UCSD-AML1 (cell line): ENCODE measurements at regions not wholly inside any gene's neighbourhood (a gene's known extent, or its start where the extent isn't known, plus 50 kb on each side); places are given as distances from the start of the nearest gene placed in this dataset.

Experiments
- DNase-seq: peaks from one replicate; lab custom pipeline; 2025; ENCODE audit not compliant: unreplicated experiment; lab: John Stamatoyannopoulos, UW

- no peak for DNase-seq
These were observed 93.2 kb downstream of the FOXF2 start for GRCh38 chr6:1482381-1483166.

GRCh38 chr6:1485678-1486077 is 96.3 kb downstream of the FOXF2 start:
- DNase-seq = no peak

- no peak for DNase-seq
These were observed 97.0 kb downstream of the FOXF2 start for GRCh38 chr6:1486387-1486786.

DNA sequence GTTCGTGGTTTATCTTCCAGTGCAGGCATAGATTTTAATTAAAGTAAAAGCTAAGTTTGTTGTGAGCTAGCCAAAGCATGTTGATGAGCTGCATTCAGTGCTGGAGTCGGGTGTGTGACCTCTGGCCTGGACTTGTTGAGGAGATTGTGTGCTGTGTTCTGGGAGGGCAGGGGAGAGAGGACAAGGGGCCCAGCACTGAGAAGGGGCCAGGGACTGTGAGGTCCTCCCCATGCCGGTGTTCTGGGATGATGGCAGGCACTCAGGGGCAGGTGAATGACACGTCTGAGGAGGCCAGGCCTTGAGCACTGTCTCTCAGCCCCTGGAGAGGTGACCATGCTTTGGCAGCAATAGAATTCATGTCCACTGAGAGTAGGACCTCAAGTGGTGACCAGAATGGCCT is 97.9 kb downstream of the FOXF2 start:
- no peak for DNase-seq

DNA sequence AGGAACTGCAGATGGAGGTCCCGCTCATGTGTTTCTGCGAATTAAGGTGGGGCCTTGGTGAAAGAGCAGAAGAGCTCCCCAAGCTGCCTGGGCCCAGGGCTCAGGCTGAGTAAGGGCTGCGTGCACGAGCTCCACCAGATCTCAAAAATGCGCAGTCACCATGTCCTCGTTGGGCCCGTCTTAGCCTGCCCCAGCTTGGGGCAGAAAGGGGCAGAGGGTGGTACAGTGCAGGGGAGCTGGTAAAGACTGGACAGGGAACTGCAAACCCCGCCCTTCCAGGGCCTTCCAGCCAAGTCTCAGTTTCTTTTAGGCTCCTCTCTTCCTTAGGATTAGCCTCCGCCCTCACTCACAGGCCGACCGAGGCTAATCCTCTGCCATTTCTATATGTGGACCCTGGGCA is 101.6 kb downstream of the FOXF2 start:
- DNase-seq = no peak

- DNase-seq = no peak
These were observed 102.4 kb downstream of the FOXF2 start for GRCh38 chr6:1491591-1492319.

GRCh38 chr6:1494671-1495070 is 105.3 kb downstream of the FOXF2 start:
- no peak for DNase-seq

GRCh38 chr6:1495344-1495743 is 106.0 kb downstream of the FOXF2 start:
- no peak for DNase-seq

- no peak for DNase-seq
These were observed 106.7 kb downstream of the FOXF2 start for GRCh38 chr6:1496092-1496491.

DNA sequence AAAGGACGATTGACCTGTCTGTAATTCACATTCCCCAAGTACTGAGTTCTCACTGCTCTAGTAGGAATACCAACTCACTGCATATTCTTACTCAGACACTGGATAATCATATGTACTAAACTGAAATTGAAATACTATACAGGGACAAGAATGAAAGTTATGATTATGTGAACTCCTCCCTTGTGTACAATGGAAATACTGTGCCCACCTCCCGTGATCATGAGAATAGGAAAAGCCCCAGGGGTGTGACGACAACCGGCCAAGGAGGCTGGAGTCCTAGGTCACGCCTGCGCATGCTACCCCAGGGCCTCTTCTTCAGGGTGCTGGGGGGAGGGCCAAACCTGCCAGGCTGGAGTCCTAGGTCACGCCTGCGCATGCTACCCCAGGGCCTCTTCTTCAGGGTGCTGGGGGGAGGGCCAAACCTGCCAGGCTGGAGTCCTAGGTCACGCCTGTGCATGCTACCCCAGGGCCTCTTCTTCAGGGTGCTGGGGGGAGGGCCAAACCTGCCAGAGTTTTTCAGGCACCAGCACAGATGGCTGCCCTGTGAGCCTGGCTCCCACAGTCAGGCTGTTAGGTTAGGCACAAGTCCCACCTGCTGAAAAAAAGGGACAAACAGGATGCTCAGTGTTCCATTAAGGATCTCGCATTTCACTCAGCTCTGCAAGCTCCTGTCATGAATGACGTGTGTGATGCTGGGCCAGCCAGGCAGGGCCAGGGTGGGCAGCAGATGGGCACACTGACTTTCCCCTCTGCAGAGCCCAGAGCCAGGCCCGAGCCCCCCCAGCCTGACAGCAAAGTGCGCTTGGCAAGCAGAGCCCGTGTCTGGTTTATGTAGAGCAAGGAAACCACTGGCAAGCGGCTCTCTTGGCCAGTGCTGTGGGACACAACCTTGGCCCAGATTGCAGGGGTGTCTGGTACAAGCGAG is 107.7 kb downstream of the FOXF2 start:
- DNase-seq = no peak

DNA sequence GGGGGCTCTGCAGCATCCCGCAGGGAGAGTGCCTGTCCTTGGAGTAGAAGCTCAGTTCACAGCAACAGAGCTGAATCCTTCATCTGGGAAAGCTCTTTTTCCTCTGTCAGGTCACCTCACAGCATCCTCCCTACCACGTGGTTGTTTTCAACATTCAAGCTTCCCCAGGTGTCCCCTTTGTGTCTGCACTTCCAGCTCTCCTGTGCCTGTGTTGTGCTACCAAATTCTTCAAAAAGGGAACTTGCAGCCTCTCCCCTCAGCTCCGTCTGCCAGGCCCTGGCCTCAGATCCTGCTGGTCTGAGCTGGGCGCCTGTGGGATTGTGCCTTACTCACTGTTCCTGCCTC is 108.4 kb downstream of the FOXF2 start:
- no peak for DNase-seq

GRCh38 chr6:1498491-1499113 is 109.2 kb downstream of the FOXF2 start:
- DNase-seq = no peak

DNA sequence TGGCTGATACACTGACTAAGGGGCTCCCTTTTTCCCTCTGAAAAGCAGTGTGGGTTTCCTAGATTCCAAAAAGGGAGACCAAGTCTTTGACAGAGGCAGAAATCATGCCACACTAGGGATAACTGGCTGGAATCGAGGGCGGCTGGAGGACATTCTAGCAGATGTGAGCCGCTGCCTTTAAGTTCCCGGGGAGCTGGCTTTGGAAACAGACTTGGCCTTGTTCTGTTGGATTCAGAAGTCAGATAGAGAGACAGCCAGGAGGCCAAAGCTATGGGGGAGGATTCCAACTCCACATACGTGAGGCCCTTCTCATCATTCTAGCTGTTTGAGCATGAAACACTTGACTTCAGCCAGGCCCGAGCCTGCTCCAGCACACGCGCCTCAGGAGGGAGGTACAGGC is 109.9 kb upstream of the FOXC1 start:
- DNase-seq = no peak

DNA sequence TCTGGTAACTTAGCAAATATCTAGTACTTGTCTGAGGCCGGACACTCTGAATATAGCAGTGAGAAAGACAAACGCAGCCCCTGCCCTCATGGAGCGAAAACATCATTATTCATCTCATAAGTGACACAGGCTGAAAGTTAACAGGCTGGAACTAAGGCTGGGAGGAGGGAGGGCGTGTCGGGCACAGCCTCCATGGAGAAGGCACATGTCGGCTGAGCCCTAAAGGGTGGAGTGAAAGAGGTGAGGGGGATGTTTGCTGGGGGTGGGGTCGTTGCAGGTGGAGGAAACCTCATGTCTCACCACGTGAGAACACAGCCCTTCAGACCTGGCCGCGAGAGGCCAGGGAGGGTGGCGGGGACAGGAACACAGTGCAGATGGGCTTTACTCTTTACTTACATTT is 108.8 kb upstream of the FOXC1 start:
- no peak for DNase-seq

GRCh38 chr6:1502041-1502440 is 107.7 kb upstream of the FOXC1 start:
- DNase-seq = no peak

DNA sequence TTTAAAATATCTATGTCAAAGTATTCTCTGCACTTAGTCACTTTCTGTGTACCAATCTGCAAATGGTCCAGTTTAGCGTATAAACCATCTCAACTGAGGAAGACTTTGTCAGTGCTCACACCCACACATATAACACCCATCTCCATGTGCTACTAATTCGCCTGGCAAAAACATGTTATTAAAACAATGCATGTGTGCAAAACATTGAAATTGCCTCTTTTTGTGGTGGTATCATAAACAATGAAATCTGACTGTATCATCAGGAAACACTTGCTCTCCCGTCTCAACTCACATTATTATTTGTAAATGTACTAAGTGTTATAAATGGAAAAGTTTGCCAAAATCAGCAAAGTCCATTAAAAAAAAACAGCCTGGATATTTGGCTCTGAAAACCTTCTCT is 105.9 kb upstream of the FOXC1 start:
- DNase-seq = no peak

GRCh38 chr6:1504465-1504864 is 105.2 kb upstream of the FOXC1 start:
- no peak for DNase-seq

- DNase-seq = no peak
These were observed 102.5 kb upstream of the FOXC1 start for GRCh38 chr6:1507251-1507650.

DNA sequence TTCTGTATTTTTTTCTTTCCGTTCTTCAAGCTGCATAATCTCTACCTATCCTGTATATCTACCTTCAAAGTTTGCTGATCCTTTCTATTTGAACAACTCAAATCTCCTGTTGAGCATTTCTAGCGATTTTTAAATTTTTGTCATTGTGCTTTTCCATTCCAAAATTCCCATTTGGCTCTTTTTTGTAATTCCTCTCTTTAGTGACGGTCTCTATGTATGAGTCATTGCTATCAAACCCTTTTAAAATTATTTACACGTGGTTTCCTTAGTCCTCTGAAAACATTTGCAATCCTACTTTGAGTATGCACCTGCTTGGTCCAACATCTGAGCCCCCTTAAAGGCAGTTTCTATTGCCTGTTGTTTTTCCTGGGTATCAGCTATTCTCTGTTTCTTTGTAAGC is 100.5 kb upstream of the FOXC1 start:
- no peak for DNase-seq

DNA sequence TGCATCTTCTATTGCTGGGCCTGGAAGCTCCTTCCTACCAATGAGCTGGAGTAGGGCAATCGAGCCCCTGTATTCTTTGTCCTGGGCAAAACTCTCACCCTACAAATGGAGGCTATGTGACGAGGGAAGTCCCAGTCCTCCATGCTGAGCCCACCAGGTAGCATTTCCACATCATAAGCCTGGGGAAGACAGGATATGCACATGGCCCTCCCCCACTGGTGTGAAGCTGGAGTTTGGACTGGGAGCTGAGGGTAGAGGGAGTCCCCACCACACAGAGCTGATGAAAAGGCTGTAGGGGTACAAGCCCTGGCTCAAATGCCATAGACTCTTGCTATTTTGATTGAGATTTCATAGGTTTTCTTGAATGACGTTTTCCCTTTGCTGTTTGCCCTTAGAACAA is 99.5 kb upstream of the FOXC1 start:
- DNase-seq = no peak

GRCh38 chr6:1513215-1513780 is 96.4 kb upstream of the FOXC1 start:
- DNase-seq = no peak
